Neural crest cell (in vitro differentiated cells): ENCODE measurements at regions not wholly inside any gene's neighbourhood (a gene's known extent, or its start where the extent isn't known, plus 50 kb on each side); places are given as distances from the start of the nearest gene placed in this dataset.

Source experiments
- DNase-seq: peaks from one replicate; pipeline ENCODE4 v3.0.0; 2021; ENCODE audit warnings: low read depth, mixed read lengths, low spot score
- H3K27ac Mint-ChIP-seq: one replicate; pipeline ENCODE4 v1.8.0; 2021; ENCODE audit warnings: mild to moderate bottlenecking, mixed read lengths; ENCODE audit not compliant: unreplicated experiment
- H3K27me3 Mint-ChIP-seq: 2 replicates; pipeline ENCODE4 v1.8.0; 2021; ENCODE audit warnings: low read depth, mild to moderate bottlenecking, mixed read lengths
- H3K36me3 Mint-ChIP-seq: 2 replicates; pipeline ENCODE4 v1.8.0; 2021; ENCODE audit warnings: low read depth, mild to moderate bottlenecking, mixed read lengths
- H3K4me1 Mint-ChIP-seq: 2 replicates; pipeline ENCODE4 v1.8.0; 2021; ENCODE audit warnings: mixed read lengths
- H3K4me3 Mint-ChIP-seq: one replicate; pipeline ENCODE4 v1.8.0; 2021; ENCODE audit warnings: mild to moderate bottlenecking, mixed read lengths
- H3K9me3 Mint-ChIP-seq: 2 replicates; pipeline ENCODE4 v1.8.0; 2021; ENCODE audit warnings: mixed read lengths
- TF ChIP-seq, protein P1 (sequence below): fragments of 200-600 bp; sonication (generic); conservative IDR thresholded peaks from 2 replicates; pipeline ENCODE4 v1.5.0; 2021; ENCODE audit warnings: antibody characterized with exemption, mild to moderate bottlenecking

DNA sequence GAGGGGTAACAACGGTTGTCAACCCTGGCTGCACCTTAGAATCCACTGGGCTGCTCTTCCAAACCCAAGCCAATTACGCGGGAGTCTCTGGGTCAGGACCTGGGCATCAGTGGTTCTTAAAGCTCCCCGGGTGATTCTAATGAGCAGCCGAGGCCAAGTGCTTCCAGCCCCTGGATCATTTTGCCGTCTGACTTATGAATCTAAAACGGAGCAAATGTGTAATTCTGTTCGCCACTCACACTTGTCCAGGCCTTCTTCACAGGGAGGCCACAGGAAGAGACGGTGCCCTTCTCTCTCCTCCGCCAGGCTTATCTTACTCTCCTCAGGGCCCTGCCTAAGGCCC, 78.5 kb downstream of the MCFD2 start:
- no peak for DNase-seq
- TF ChIP-seq, protein P1, sequence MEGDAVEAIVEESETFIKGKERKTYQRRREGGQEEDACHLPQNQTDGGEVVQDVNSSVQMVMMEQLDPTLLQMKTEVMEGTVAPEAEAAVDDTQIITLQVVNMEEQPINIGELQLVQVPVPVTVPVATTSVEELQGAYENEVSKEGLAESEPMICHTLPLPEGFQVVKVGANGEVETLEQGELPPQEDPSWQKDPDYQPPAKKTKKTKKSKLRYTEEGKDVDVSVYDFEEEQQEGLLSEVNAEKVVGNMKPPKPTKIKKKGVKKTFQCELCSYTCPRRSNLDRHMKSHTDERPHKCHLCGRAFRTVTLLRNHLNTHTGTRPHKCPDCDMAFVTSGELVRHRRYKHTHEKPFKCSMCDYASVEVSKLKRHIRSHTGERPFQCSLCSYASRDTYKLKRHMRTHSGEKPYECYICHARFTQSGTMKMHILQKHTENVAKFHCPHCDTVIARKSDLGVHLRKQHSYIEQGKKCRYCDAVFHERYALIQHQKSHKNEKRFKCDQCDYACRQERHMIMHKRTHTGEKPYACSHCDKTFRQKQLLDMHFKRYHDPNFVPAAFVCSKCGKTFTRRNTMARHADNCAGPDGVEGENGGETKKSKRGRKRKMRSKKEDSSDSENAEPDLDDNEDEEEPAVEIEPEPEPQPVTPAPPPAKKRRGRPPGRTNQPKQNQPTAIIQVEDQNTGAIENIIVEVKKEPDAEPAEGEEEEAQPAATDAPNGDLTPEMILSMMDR, result no peak
- no peaks in the 10 kb centered on the region for H3K9me3 Mint-ChIP-seq
- no peaks in the 10 kb centered on the region for H3K4me1 Mint-ChIP-seq
- H3K27me3 Mint-ChIP-seq, result peaks cover 2% of the 10 kb centered on the region
- H3K27ac Mint-ChIP-seq, result no peak overlapping the region
- H3K4me3 Mint-ChIP-seq, result no peak overlapping the region
- no peaks in the 10 kb centered on the region for H3K36me3 Mint-ChIP-seq

GRCh38 chr2:46836295-46837111, 79.1 kb downstream of the MCFD2 start:
- no peak overlapping the region for H3K27ac Mint-ChIP-seq
- no peaks in the 10 kb centered on the region for H3K9me3 Mint-ChIP-seq
- TF ChIP-seq, protein P1, result no peak
- H3K36me3 Mint-ChIP-seq, result no peaks in the 10 kb centered on the region
- DNase-seq, result no peak
- H3K4me3 Mint-ChIP-seq, result no peak overlapping the region
- peaks cover 2% of the 10 kb centered on the region for H3K27me3 Mint-ChIP-seq
- H3K4me1 Mint-ChIP-seq, result no peaks in the 10 kb centered on the region

DNA sequence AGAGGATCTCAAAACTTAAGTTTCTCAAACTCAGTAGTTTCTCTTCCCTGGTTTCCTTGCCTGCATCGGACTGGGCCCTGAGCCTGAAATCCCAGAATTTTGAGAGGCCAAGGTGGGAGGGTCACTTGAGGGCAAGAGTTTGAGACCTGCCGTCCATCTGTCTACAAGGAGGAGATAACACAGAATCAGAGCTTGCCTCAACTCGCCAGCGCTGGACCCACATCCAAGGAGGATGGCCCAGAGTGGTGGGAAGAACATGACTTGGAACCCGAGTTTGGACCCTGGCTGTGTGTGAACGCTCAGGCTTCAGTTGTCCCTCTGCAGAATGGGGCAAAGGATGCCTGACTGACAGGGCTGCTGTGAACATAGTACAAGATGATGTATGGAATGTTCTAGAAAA, 80.1 kb downstream of the MCFD2 start:
- DNase-seq, result no peak
- Mint-ChIP-seq H3K4me1 (no peaks in the 10 kb centered on the region), H3K36me3 (no peaks in the 10 kb centered on the region), H3K27me3 (peaks cover 2% of the 10 kb centered on the region), H3K27ac (no peak overlapping the region), H3K9me3 (no peaks in the 10 kb centered on the region), H3K4me3 (no peak overlapping the region)
- TF ChIP-seq, protein P1, result no peak

DNA sequence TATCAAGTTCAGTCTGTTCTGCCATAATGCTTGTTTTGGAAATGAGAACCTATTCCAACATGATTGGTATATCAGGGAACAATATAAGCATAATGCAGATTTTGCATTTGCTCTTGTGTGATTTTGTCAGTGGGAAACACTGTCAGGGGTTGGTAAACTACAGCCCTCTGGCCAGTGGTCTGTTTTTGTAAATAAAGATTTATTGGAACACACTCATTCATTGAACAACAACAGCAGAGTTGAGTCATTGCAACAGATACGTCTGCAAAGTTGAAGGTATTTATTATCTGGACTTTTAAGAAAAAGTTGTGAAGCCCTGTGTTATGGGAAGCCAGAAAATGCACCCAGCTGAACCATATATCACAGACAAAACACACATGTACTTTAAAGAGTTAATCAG, 83.1 kb downstream of the MCFD2 start:
- no peaks in the 10 kb centered on the region for H3K4me1 Mint-ChIP-seq
- no peaks in the 10 kb centered on the region for H3K27me3 Mint-ChIP-seq
- no peak overlapping the region for H3K27ac Mint-ChIP-seq
- no peaks in the 10 kb centered on the region for H3K9me3 Mint-ChIP-seq
- no peak for DNase-seq
- TF ChIP-seq, protein P1, result no peak
- no peak overlapping the region for H3K4me3 Mint-ChIP-seq
- no peaks in the 10 kb centered on the region for H3K36me3 Mint-ChIP-seq

DNA sequence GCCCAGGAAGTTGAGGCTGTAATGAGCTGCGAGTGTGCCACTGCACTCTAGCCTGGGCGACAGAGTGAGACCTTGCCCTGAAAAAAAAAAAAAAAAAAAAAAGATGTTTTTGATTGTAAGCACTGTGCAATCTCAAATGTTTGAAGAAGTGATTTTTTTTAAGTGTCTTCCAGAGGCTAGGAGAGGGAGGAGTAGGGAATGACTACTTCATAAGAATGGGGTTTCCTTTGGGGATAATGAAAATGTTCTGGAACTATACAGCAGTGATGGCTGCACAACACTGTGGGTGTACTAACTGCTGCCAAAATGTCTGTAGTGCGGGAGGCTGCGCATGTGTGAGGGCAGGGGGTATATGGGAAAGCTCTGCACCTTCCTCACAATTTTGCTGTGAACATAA, 83.7 kb downstream of the MCFD2 start:
- Mint-ChIP-seq H3K27ac (no peak overlapping the region), H3K9me3 (no peaks in the 10 kb centered on the region), H3K36me3 (no peaks in the 10 kb centered on the region), H3K27me3 (no peaks in the 10 kb centered on the region), H3K4me3 (no peak overlapping the region), H3K4me1 (no peaks in the 10 kb centered on the region)
- TF ChIP-seq, protein P1, result no peak
- DNase-seq, result no peak
